ENCODE measurements at regions not wholly inside any gene's neighbourhood (a gene's known extent, or its start where the extent isn't known, plus 50 kb on each side); places are given as distances from the start of the nearest gene placed in this dataset.

DNA sequence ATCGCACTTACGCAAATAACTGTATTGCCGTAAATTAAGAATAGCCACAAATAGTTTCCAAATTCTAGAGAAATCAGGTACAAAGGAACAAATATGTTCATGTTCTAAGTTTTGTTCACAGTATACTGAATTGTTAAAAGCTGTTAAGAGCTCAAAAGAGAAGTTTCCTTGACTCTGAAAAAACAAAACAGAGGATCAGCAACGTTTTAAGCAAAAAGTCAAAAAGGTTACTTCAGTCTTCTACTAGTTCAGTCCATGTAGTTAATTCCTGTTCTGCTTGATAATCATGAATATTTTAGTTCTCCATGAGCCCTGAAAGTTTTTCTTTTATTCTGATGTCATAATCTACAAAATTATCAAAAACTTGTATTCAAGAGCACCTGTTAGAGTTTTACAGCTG is 128.6 kb upstream of the MAST4 start:
- no peak overlapping the region for H3K4me3 Mint-ChIP-seq
- no peak for DNase-seq (ENCODE audit: low spot score in 2 of 2, unreplicated experiment in 2 of 2)
- TF ChIP-seq, protein P1, sequence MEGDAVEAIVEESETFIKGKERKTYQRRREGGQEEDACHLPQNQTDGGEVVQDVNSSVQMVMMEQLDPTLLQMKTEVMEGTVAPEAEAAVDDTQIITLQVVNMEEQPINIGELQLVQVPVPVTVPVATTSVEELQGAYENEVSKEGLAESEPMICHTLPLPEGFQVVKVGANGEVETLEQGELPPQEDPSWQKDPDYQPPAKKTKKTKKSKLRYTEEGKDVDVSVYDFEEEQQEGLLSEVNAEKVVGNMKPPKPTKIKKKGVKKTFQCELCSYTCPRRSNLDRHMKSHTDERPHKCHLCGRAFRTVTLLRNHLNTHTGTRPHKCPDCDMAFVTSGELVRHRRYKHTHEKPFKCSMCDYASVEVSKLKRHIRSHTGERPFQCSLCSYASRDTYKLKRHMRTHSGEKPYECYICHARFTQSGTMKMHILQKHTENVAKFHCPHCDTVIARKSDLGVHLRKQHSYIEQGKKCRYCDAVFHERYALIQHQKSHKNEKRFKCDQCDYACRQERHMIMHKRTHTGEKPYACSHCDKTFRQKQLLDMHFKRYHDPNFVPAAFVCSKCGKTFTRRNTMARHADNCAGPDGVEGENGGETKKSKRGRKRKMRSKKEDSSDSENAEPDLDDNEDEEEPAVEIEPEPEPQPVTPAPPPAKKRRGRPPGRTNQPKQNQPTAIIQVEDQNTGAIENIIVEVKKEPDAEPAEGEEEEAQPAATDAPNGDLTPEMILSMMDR (IDR thresholded peaks at IDR 0.05; ENCODE audit: unreplicated experiment) = no peak
- H3K27me3 Mint-ChIP-seq (ENCODE audit: low read depth) = peaks cover under 1% of the 10 kb centered on the region
- no peaks in the 10 kb centered on the region for H3K4me1 Mint-ChIP-seq
- H3K9me3 Mint-ChIP-seq = peaks cover 51% of the 10 kb centered on the region
- peaks cover 6% of the 10 kb centered on the region for H3K36me3 Mint-ChIP-seq
- H3K27ac Mint-ChIP-seq = no peak overlapping the region

DNA sequence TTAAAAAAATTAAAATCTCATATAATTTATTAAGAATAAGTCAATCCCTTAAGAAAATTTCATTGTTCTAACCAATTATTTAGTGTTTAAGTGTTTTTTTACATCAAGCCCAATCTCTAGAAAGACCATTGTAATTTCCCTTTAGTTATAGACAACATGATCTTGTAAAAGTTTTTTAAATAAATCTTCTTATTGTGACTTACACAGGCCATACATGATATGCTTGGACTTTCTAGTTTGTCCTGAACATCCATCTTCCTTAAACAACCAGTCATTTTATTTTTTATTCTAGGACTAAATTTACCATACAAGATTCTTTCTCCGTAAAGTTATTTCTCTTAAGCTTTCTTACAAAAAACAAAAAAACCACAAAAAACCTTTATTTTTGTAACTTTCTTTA is 126.5 kb upstream of the MAST4 start:
- H3K27ac Mint-ChIP-seq = no peak overlapping the region
- H3K9me3 Mint-ChIP-seq = peaks cover 53% of the 10 kb centered on the region
- DNase-seq (ENCODE audit: low spot score in 2 of 2, unreplicated experiment in 2 of 2) = no peak
- H3K4me1 Mint-ChIP-seq = no peaks in the 10 kb centered on the region
- TF ChIP-seq, protein P1 (IDR thresholded peaks at IDR 0.05; ENCODE audit: unreplicated experiment) = no peak
- no peaks in the 10 kb centered on the region for H3K27me3 Mint-ChIP-seq (ENCODE audit: low read depth)
- peaks cover 7% of the 10 kb centered on the region for H3K36me3 Mint-ChIP-seq
- no peak overlapping the region for H3K4me3 Mint-ChIP-seq

DNA sequence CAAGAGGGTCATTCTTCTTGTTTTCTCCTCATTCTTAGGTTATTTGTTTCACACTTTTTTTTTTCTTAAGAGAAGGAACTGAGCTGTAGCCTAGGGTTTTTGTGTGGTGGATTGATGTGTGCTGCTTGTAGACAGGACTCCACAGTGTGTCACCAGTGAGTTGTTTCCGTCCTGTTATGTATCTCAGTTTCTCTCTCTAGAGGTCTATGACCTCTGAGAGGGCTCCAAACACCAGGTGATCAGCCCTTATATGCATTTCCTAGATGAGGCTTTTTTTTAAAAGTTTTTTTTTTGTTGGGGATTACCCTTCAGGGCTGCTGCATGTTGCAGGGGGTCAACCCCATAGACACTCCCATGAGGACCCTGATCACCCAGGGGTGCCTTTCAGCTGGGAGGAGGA is 124.2 kb upstream of the MAST4 start:
- Mint-ChIP-seq H3K4me3 (no peak overlapping the region), H3K27me3 (ENCODE audit: low read depth) (no peaks in the 10 kb centered on the region), H3K4me1 (peaks cover 18% of the 10 kb centered on the region)

DNA sequence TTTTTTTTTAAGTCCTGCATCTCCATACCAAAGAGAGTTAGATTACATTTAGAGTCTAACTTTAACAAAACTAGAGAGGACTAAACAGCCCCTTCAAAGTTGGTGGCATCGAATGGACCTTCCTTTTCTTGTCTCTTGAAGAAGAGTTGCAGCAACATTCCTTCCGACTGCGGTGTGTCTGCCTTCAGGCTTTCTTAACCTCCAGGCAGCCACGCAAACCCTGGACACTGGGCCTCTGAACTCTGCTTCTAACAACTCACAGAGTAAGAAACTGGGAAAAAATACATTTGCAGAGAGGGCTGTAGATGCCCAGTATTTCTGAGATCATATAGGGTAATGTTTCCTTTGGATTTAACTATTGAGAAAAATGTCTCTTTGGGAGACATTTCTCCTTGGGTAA is 120.5 kb upstream of the MAST4 start:
- Mint-ChIP-seq H3K27me3 (ENCODE audit: low read depth) (no peaks in the 10 kb centered on the region), H3K4me3 (no peak overlapping the region), H3K27ac (peak overlapping the region; percentile 63), H3K4me1 (peaks cover 29% of the 10 kb centered on the region), H3K36me3 (peaks cover 1% of the 10 kb centered on the region), H3K9me3 (peaks cover 29% of the 10 kb centered on the region)
- TF ChIP-seq, protein P1 (IDR thresholded peaks at IDR 0.05; ENCODE audit: unreplicated experiment) = no peak
- no peak for DNase-seq (ENCODE audit: low spot score in 2 of 2, unreplicated experiment in 2 of 2)

More for the DNA sequence above, 124.2 kb upstream of the MAST4 start:
- TF ChIP-seq, protein P1 (IDR thresholded peaks at IDR 0.05; ENCODE audit: unreplicated experiment) = no peak
- H3K27ac Mint-ChIP-seq = no peak overlapping the region
- peaks cover 35% of the 10 kb centered on the region for H3K9me3 Mint-ChIP-seq
- no peak for DNase-seq (ENCODE audit: low spot score in 2 of 2, unreplicated experiment in 2 of 2)
- H3K36me3 Mint-ChIP-seq = peaks cover 5% of the 10 kb centered on the region

DNA sequence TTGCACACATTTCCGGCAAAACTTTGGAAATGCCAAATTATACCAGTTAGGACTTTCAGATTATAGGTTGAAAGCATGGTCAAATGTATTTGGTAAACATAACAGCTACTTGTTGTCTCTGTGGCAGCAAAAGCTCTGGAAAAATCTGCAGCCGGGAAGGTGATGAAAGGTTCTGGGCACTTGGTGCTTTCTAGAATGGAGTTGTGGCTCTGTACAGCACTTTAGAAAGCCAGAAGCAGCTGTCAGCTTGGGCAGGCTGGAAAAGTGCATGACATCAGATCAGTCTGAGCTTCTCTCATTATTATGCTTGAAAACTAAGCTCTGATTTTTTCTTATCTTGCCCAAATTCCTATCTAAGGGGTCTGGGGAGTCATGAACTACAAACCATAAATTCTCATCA is 118.6 kb upstream of the MAST4 start:
- Mint-ChIP-seq H3K4me1 (peaks cover 29% of the 10 kb centered on the region), H3K27ac (peak overlapping the region; percentile 56), H3K27me3 (ENCODE audit: low read depth) (no peaks in the 10 kb centered on the region), H3K36me3 (peaks cover 1% of the 10 kb centered on the region), H3K4me3 (no peak overlapping the region), H3K9me3 (peaks cover 27% of the 10 kb centered on the region)
- no peak for DNase-seq (ENCODE audit: low spot score in 2 of 2, unreplicated experiment in 2 of 2)
- TF ChIP-seq, protein P1 (IDR thresholded peaks at IDR 0.05; ENCODE audit: unreplicated experiment) = no peak

DNA sequence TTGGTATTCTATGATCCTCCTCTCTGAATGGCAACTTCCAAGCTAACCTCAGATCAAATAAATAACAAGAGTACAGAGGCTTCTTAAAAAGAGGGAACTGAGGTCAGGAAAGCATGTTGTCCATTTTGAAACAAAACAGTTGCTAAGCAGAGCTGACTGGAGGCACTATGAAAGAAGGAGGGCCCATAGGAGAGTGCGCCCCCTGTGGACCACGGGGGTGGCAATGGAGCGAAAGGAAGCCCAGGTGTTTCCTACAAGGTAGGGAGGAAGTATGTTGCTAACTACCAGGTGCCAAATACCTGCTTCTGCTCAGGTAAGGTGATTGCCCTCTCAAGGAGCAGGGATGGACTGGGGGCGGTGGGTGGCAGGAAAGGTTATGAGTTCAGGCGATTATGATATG is 101.8 kb upstream of the MAST4 start:
- no peak for DNase-seq (ENCODE audit: low spot score in 2 of 2, unreplicated experiment in 2 of 2)
- H3K36me3 Mint-ChIP-seq = no peaks in the 10 kb centered on the region
- H3K9me3 Mint-ChIP-seq = peaks cover 19% of the 10 kb centered on the region
- H3K4me1 Mint-ChIP-seq = peaks cover 15% of the 10 kb centered on the region
- TF ChIP-seq, protein P1 (IDR thresholded peaks at IDR 0.05; ENCODE audit: unreplicated experiment) = no peak
- H3K27me3 Mint-ChIP-seq (ENCODE audit: low read depth) = peaks cover 31% of the 10 kb centered on the region
- no peak overlapping the region for H3K27ac Mint-ChIP-seq
- H3K4me3 Mint-ChIP-seq = no peak overlapping the region

Measured in mesothelial cell of epicardium (in vitro differentiated cells).